ENCODE measurements at regions not wholly inside any gene's neighbourhood (a gene's known extent, or its start where the extent isn't known, plus 50 kb on each side); places are given as distances from the start of the nearest gene placed in this dataset.

DNA sequence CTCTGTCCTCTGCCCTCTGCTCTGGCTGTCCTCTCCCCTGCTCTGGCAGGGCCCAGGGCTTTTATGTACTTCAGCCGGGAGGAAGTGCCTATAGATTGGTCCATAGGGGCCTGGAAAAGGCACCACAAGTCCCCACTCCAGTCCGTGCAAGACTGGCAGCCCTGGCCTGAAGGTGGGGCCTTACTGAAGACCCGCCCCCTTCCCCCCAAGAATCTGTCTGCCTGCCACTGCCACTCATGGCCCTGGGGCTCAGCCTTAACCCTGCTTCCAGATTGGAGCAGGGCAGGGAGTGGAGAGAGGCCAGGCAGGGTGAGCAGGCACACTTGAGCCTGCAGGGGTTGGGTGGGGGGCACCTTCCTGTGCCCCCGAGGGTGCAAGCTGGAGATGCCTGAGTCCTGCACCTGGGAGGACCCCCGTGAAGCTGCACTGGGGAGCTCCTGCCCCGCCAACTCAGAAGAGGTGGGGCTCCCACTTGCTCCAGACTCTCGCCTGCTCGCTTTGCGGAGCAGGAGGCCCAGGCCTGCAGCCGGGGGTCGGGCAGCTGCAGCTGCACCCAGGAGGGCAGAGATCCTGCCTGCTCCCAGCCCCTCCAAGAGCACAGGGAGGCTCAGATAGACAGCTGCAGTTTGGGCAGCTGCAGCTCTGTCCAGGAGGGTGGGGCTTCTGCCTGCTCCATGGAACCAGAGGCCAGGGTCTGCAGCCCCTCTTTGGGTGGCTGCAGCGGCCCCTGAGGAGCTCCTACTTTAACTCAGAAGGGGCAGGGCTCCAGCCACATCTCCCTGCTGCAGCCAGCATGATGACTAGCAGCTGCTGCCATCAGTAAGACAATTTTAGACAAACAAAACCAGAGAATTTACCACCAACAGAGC, 51.0 kb upstream of the SC5D start:
- H3K36me3 Mint-ChIP-seq, result no peaks in the 10 kb centered on the region
- Histone ChIP-seq H3K27ac (ENCODE audit: low read length) (no peak overlapping the region), H3K4me1 (ENCODE audit: control insufficient read depth in 1 of 2, extremely low read depth in 1 of 2, insufficient read depth in 2 of 2, low read length in 2 of 2) (no peaks in the 10 kb centered on the region), H3K27me3 (replicated peaks in 1 of 2; ENCODE audit: control insufficient read depth in 2 of 2, extremely low read depth in 1 of 2, insufficient read depth in 2 of 2, low read length in 1 of 2) (peaks cover 0 to 20% of the 10 kb centered on the region in 2 experiments), H3K36me3 (ENCODE audit: control insufficient read depth in 2 of 2, extremely low read depth in 1 of 2, insufficient read depth in 1 of 2, low read length in 1 of 2) (no peaks in the 10 kb centered on the region), H3K4me3 (ENCODE audit: control insufficient read depth in 1 of 2, extremely low read depth in 1 of 2, low read length in 1 of 2) (no peak overlapping the region), H3K9me3 (no peaks in the 10 kb centered on the region)
- H3K4me3 Mint-ChIP-seq, result no peak overlapping the region
- 74% methylated on average over 9 of the region's 12 CpGs for WGBS (ENCODE audit: insufficient coverage)
- ChIA-PET POLR2A (no interaction called here), CTCF (interaction anchor here (0.6 to 0.9 kb wide), 2 partner anchors 8 to 41 kb away, joined by 4 read pairs; no protein-coding TSS in a partner anchor)
- peaks cover 0 to 6% (median 6%) of the 10 kb centered on the region in 3 donors for H3K4me1 Mint-ChIP-seq
- no peak for DNase-seq
- ATAC-seq (replicated peaks in 1 of 4), result no peak
- H3K27me3 Mint-ChIP-seq, result peaks cover 6 to 16% of the 10 kb centered on the region in 2 donors
- H3K9me3 Mint-ChIP-seq, result no peaks in the 10 kb centered on the region
- H3K27ac Mint-ChIP-seq, result no peak overlapping the region

Data from T-cell (primary cell).